ENCODE measurements at regions not wholly inside any gene's neighbourhood (a gene's known extent, or its start where the extent isn't known, plus 50 kb on each side); places are given as distances from the start of the nearest gene placed in this dataset.
A peak's percentile ranks its signal among the peaks of the same experiment; 100 is the strongest.

DNA sequence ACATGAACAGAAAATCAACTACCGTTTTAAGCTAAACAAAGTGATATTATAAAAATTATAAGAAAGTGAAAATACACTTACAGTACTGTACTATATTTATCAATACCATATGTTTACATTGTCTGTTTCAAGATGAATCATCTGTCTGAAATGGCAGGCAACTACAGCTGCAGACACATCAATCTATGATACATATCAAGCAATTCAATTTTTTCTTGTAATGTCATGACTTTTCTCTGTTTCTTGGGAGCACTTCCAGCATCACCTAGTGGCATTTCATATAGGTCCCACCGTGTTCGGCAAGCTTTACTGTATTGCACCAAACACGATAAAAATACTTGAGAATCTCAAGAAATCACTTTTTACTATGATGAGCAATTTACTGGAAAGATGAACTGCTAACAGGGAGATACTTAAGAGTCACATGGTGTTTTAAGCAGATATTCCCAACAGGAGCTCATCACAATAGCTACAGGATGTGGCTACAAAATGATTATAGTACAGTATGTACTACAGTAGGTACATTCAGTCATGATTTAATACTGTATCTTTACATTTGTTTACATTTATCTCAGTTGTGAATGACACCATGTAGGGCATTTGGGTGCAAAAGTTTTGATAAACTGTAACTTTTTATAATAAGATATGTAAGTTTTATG lies 207.4 kb downstream of the ADAM29 start:
- FAIRE-seq (no peak), DNase-seq (ENCODE audit: insufficient read length, low spot score) (no peak)

GRCh38 chr4:175127314-175127713 lies 209.2 kb downstream of the ADAM29 start:
- DNase-seq (ENCODE audit: insufficient read length, low spot score) (no peak), FAIRE-seq (no peak)

GRCh38 chr4:175129797-175130196 lies 211.6 kb downstream of the ADAM29 start:
- no peak for FAIRE-seq
- no peak for DNase-seq (ENCODE audit: insufficient read length, low spot score)

- no peak for DNase-seq (ENCODE audit: insufficient read length, low spot score)
- FAIRE-seq: no peak
These were observed 221.0 kb downstream of the ADAM29 start for GRCh38 chr4:175139205-175139604.

DNA sequence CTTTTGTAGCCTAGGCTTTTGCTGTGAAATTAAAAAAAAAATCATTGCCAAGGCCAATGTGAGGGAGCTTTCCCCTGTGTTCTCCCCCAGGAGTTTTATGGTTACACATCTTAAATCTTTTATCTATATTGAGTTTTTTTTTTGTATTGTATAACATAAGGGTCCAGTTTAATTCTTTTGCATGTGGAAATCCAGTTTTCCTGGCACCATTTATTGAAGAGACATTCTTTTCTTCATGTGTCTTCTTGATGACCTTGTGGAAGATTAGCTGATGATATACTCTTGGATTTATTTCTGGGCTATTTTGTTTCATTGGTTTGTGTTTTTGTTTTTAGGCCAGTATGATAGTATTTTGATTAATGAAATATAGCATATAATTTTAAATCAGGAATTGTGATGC lies 225.0 kb downstream of the ADAM29 start:
- no peak for FAIRE-seq

GRCh38 chr4:175146799-175147198 lies 228.6 kb downstream of the ADAM29 start:
- FAIRE-seq: no peak

More for the DNA sequence above, 225.0 kb downstream of the ADAM29 start:
- no peak for DNase-seq (ENCODE audit: insufficient read length, low spot score)

GRCh38 chr4:175147233-175147632 lies 229.1 kb downstream of the ADAM29 start:
- FAIRE-seq: no peak
- DNase-seq (ENCODE audit: insufficient read length, low spot score): no peak

More at GRCh38 chr4:175146799-175147198, 228.6 kb downstream of the ADAM29 start:
- no peak for DNase-seq (ENCODE audit: insufficient read length, low spot score)

GRCh38 chr4:175166020-175166419 lies 247.9 kb downstream of the ADAM29 start:
- DNase-seq (ENCODE audit: insufficient read length, low spot score) (no peak), FAIRE-seq (no peak)

GRCh38 chr4:175176710-175177109 lies 258.6 kb downstream of the ADAM29 start:
- DNase-seq (ENCODE audit: insufficient read length, low spot score) (no peak), FAIRE-seq (no peak)

DNA sequence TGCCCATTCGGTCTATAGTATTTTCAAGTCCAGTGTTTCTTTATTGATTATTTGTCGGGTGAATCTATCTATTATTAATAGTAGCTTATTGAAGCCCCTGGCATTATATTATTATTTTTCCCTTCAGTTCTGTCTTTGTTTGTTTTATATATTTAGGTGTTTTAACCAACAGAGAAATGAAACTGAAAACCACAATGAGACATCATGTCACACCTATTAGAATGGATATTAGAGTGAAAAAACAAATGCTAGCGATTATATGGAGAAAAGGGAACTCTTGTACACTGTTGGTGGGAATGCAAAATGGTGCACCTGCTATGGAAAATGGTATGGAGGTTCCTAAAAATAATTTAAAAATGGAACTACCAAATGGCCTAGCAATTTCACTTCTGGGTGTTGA lies 272.5 kb downstream of the ADAM29 start:
- FAIRE-seq (no peak), DNase-seq (ENCODE audit: insufficient read length, low spot score) (no peak)

DNA sequence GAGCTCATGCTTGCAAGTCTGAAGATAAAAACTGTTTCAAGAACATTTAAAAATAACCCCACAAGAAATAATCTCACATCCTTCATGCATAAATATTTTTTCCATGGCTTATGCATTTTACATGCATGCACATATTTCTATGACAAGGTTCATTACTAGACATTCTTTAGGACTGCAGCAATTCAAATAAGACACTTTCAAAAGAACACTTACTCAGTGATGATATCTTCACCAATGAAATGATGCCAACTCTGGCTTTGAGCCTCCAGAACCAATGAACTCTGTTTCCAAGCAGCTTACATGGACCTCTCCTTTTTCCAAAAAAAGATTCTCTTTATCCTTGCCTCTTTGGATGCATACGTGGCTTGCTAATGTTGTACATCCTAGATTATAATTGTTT lies 279.9 kb downstream of the ADAM29 start:
- FAIRE-seq (no peak), DNase-seq (ENCODE audit: insufficient read length, low spot score) (no peak)

DNA sequence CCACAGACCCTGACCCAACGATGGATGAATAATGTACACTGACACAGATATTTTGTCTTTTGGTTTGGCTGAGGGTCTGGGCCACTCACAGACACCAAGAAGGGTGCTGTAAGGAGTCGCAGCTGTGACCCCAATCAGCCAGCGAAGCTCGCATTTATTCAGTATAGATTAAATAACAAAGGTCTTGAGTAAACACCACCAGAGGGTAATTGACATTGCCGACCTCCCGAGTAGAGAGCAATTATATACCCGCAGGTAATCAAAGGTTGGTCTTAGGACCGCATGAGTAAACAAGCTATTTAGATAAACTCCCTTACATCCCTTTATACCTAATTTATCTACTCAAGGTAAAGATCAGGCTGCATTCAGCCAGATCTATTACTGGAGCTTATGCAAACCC lies 297.1 kb downstream of the ADAM29 start:
- DNase-seq (ENCODE audit: insufficient read length, low spot score) (no peak), FAIRE-seq (no peak)

- DNase-seq (ENCODE audit: insufficient read length, low spot score): no peak
- FAIRE-seq: no peak
These were observed 297.5 kb downstream of the ADAM29 start for GRCh38 chr4:175215657-175216056.

DNA sequence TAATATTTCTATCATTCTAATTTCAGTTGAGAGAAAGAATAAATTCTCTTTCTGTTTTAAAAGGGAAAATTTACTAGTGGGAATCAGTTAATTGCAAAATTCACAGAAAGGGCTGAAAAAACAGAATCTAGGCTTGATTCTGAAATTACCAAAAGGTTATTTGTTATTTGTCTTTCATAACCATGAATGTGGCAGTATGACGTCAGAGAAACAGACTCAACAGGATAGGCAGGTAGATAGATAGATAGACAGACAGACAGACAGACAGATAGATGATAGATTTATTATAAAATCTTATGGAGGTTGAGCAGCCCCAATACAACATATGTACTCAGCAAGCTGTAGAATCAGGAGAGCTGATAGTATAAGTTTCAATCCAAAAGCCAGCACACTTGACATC lies 311.0 kb downstream of the ADAM29 start:
- FAIRE-seq (no peak), DNase-seq (ENCODE audit: insufficient read length, low spot score) (no peak)

- FAIRE-seq (no peak), DNase-seq (ENCODE audit: insufficient read length, low spot score) (no peak)
These were observed 316.0 kb downstream of the ADAM29 start for GRCh38 chr4:175234162-175234561.

- DNase-seq (ENCODE audit: insufficient read length, low spot score) (no peak), FAIRE-seq (no peak)
These were observed 320.8 kb downstream of the ADAM29 start for GRCh38 chr4:175238827-175239517.

- peak; percentile 4 for FAIRE-seq
- peak; percentile 34 for DNase-seq (ENCODE audit: insufficient read length, low spot score)
These were observed 328.8 kb downstream of the ADAM29 start for GRCh38 chr4:175246941-175247340.

DNA sequence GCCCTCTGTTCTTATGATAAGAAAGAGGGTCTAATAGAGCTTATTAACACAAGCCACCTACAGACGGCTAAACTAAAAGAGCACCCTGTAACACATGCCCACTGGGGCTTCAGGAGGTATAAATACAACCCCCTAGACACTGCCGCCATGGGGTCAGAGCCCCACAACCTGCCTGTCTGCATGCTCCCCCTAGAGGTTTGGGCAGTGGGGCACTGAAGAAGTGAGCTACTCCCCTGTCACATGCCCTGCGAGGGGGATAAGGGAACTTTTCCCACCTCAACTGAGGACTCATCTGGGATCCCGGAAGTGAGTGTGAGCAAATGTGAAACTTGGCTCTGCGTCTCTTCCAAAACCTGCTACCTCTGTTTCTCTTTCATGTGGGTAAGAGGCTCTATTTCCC lies 334.5 kb downstream of the ADAM29 start:
- DNase-seq (ENCODE audit: insufficient read length, low spot score) (no peak), FAIRE-seq (no peak)

DNA sequence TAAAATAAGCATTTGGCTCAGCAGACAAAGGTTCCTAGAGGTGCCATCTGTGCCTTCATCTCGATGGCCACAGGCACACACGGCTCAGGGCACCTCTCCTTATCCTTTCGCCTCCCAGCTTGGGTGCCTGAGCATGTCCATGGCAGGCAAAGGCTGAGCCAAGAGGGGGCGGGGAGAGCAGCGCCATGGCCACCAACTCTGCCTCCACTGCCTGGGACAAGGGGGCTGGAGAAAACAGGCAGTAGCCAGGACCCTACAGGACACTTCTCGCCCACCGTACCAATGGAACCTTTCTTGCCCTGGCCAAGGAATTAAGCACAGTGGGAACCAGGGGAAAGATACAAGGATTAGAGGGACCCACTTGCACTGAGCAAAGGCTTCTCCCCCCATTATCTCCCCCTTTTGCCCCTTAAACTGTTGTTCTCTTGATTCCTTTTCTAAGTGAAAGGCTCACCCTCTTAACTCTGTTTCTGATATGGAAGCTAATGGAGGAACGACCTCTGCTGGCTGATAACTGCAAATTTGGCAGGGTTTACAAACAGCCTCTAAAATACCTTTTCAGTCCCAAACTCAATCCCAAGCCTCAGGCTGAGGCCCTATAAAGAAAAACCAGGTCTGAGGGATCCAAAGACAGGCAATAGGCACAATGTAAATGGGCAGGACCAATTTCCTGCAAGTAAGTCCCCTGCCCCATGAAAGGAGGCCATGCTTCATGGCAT lies 335.2 kb downstream of the ADAM29 start:
- DNase-seq (ENCODE audit: insufficient read length, low spot score): no peak
- FAIRE-seq: no peak

- FAIRE-seq (no peak), DNase-seq (ENCODE audit: insufficient read length, low spot score) (no peak)
These were observed 345.4 kb downstream of the ADAM29 start for GRCh38 chr4:175263537-175263936.

- FAIRE-seq: no peak
- no peak for DNase-seq (ENCODE audit: insufficient read length, low spot score)
These were observed 353.0 kb downstream of the ADAM29 start for GRCh38 chr4:175271010-175271630.

Data from HTR-8/SVneo (cell line).